HCT116 (cell line): ENCODE measurements at regions not wholly inside any gene's neighbourhood (a gene's known extent, or its start where the extent isn't known, plus 50 kb on each side); places are given as distances from the start of the nearest gene placed in this dataset.

Experiments
- ATAC-seq: fragments of 200-7000 bp; cut with Tn5 transposase; 2 replicates; pipeline ENCODE4 v1.9.1; 2020; ENCODE audit warnings: mild to moderate bottlenecking, moderate library complexity
- BruUV-seq: library from RNA; stranded (reverse); fragments of 400-500 nt; replicated peaks from 2 replicates; lab custom pipeline; 2021; lab: Mats Ljungman, UMichigan
- CTCF ChIA-PET: fragments of 300-600 bp; sonication (Branson Sonifier 250); formaldehyde crosslinking; loops from one replicate; lab custom pipeline; 2021; ENCODE audit warnings: antibody characterized with exemption; lab: Charles Lee
- POLR2A ChIA-PET: fragments of 300-600, 350-600 bp; sonication (Branson Sonifier 250); formaldehyde crosslinking; loops from one replicate; lab custom pipeline; 2021; ENCODE audit warnings: antibody characterized with exemption; lab: Charles Lee
- RAD21 ChIA-PET, 2 experiments: fragments of 300-600 bp; sonication (Branson Sonifier 250); formaldehyde crosslinking; loops; one replicate each; lab custom pipeline; 2023; ENCODE audit warnings: low total read pairs in 2 of 2; ENCODE audit not compliant: uncharacterized antibody in 2 of 2, unreplicated experiment in 2 of 2, low non-redundant PET in 1 of 2; lab: Charles Lee
- DNase-seq: peaks from one replicate; pipeline ENCODE4 v3.0.0-alpha.2; 2010; ENCODE audit warnings: low read depth, low spot score
- H2AFZ ChIP-seq: fragments of 200-600 bp; shearing (Covaris generic), sonication (generic); 2 replicates; pipeline ENCODE4 v1.6.1; 2017; ENCODE audit warnings: low read depth, mixed run types, mixed read lengths, antibody characterized with exemption, low read length; ENCODE audit not compliant: poor library complexity, severe bottlenecking
- H3K27ac ChIP-seq: 2 replicates; pipeline ENCODE4 v1.5.1; 2012; ENCODE audit warnings: low read depth, low read length
- H3K27me3 ChIP-seq: fragments of 200-600 bp; sonication (generic); 2 replicates; pipeline ENCODE4 v1.6.1; 2016; ENCODE audit warnings: mixed run types, low read length, mixed read lengths; ENCODE audit not compliant: insufficient read depth
- H3K36me3 ChIP-seq, 2 experiments: fragments of 200-500 bp in 1 of 2; fragments of 200-600 bp in 1 of 2; sonication (Bioruptor generic) in 1 of 2; sonication (generic) in 1 of 2; 2 replicates each; pipeline versions ENCODE4 v1.5.1 to v1.6.1; 2014 to 2016; ENCODE audit warnings: low read length in 2 of 2, inconsistent platforms in 1 of 2, mixed read lengths in 1 of 2, mixed run types in 1 of 2; ENCODE audit not compliant: insufficient read depth in 2 of 2, control insufficient read depth in 1 of 2
- H3K4me1 ChIP-seq, 2 experiments: fragments of 200-600 bp in 1 of 2; sonication (generic) in 1 of 2; 2 replicates each; pipeline versions ENCODE4 v1.5.1 to v1.6.1; 2012 to 2017; ENCODE audit warnings: low read length in 2 of 2, inconsistent platforms in 1 of 2, mild to moderate bottlenecking in 1 of 2, mixed read lengths in 1 of 2, mixed run types in 1 of 2, moderate library complexity in 1 of 2; ENCODE audit not compliant: insufficient read depth in 2 of 2, control insufficient read depth in 1 of 2
- H3K4me2 ChIP-seq: fragments of 200-600 bp; sonication (generic); 2 replicates; pipeline ENCODE4 v1.6.1; 2017; ENCODE audit warnings: mixed run types, low read length, mixed read lengths
- H3K4me3 ChIP-seq, 2 experiments: fragments of 200-600 bp in 1 of 2; sonication (generic) in 1 of 2; replicated peaks in 1 of 2; 2 replicates each; pipeline ENCODE4 v1.5.1; 2011 to 2016; ENCODE audit warnings: low read length in 2 of 2, control low read depth in 1 of 2, low read depth in 1 of 2, mild to moderate bottlenecking in 1 of 2, mixed read lengths in 1 of 2, mixed run types in 1 of 2
- H3K79me2 ChIP-seq: fragments of 200-600 bp; sonication (generic); 2 replicates; pipeline ENCODE4 v1.6.1; 2017; ENCODE audit warnings: mild to moderate bottlenecking, mixed run types, low read length, moderate library complexity, mixed read lengths; ENCODE audit not compliant: insufficient read depth
- H3K9ac ChIP-seq: fragments of 200-600 bp; sonication (generic); 2 replicates; pipeline ENCODE4 v1.6.1; 2016; ENCODE audit warnings: low read length, mixed read lengths
- H3K9me2 ChIP-seq: fragments of 200-600 bp; sonication (generic), shearing (Covaris generic); 2 replicates; pipeline ENCODE4 v1.6.1; 2017; ENCODE audit warnings: mixed run types, mild to moderate bottlenecking, moderate library complexity; ENCODE audit not compliant: insufficient read depth
- H3K9me3 ChIP-seq, 2 experiments: fragments of 200-500 bp in 1 of 2; fragments of 200-600 bp in 1 of 2; sonication (Bioruptor generic) in 1 of 2; sonication (generic) in 1 of 2; 2 replicates each; pipeline ENCODE4 v1.6.1; 2014 to 2017; ENCODE audit warnings: low read length in 2 of 2, mixed read lengths in 2 of 2, inconsistent platforms in 1 of 2, low read depth in 1 of 2, mild to moderate bottlenecking in 1 of 2, mixed run types in 1 of 2, moderate library complexity in 1 of 2; ENCODE audit not compliant: control insufficient read depth in 1 of 2, insufficient read depth in 1 of 2
- H4K20me1 ChIP-seq: fragments of 200-600 bp; sonication (generic), shearing (Covaris generic); 2 replicates; pipeline ENCODE4 v1.6.1; 2017; ENCODE audit warnings: mixed run types, mild to moderate bottlenecking, moderate library complexity; ENCODE audit not compliant: insufficient read depth
- ATF3 ChIP-seq: IDR thresholded peaks from 2 replicates; pipeline ENCODE4 v1.6.1; 2012
- CTCF ChIP-seq, 3 experiments: fragments of 200-600 bp in 1 of 3; sonication (generic) in 1 of 3; IDR thresholded peaks in 2 of 3; conservative IDR thresholded peaks in 1 of 3; 2 replicates each; pipeline ENCODE4 v1.5.1; 2012 to 2017; ENCODE audit warnings: low read depth in 2 of 3, low read length in 2 of 3, antibody characterized with exemption in 1 of 3, borderline replicate concordance in 1 of 3, control low read depth in 1 of 3, mild to moderate bottlenecking in 1 of 3, mixed read lengths in 1 of 3, mixed run types in 1 of 3, moderate library complexity in 1 of 3; ENCODE audit not compliant: insufficient read depth in 1 of 3
- ELF1 ChIP-seq: IDR thresholded peaks from 2 replicates; pipeline ENCODE4 v1.6.1; 2012; ENCODE audit warnings: low read depth, borderline replicate concordance
- EZH2phosphoT487 ChIP-seq: fragments of 200-600 bp; IDR thresholded peaks from 2 replicates; pipeline ENCODE4 v1.6.1; 2018; ENCODE audit warnings: antibody characterized with exemption, borderline replicate concordance
- FOSL1 ChIP-seq: IDR thresholded peaks from 2 replicates; pipeline ENCODE4 v1.6.1; 2012; ENCODE audit warnings: low read depth
- JUND ChIP-seq: IDR thresholded peaks from 2 replicates; pipeline ENCODE4 v1.6.1; 2012
- POLR2A ChIP-seq: IDR thresholded peaks from 2 replicates; pipeline ENCODE4 v1.7.0; 2011; ENCODE audit warnings: borderline replicate concordance; ENCODE audit not compliant: insufficient read depth, insufficient read length; ENCODE audit errors: extremely low read depth
- POLR2AphosphoS5 ChIP-seq: IDR thresholded peaks from 2 replicates; pipeline ENCODE4 v1.6.1; 2011; ENCODE audit warnings: mild to moderate bottlenecking, low read depth, low read length, moderate library complexity
- RAD21 ChIP-seq: IDR thresholded peaks from 2 replicates; pipeline ENCODE4 v1.6.1; 2012; ENCODE audit warnings: low read depth, mild to moderate bottlenecking
- REST ChIP-seq: IDR thresholded peaks from 2 replicates; pipeline ENCODE4 v1.6.1; 2012; ENCODE audit warnings: low read depth
- SIN3A ChIP-seq: IDR thresholded peaks from 2 replicates; pipeline ENCODE4 v1.6.1; 2012; ENCODE audit warnings: low read depth
- SRF ChIP-seq: IDR thresholded peaks from 2 replicates; pipeline ENCODE4 v1.6.1; 2012; ENCODE audit warnings: low read depth
- TCF7L2 ChIP-seq: IDR thresholded peaks from 2 replicates; pipeline ENCODE4 v1.7.0; 2011; ENCODE audit warnings: borderline replicate concordance, inconsistent platforms; ENCODE audit not compliant: insufficient read depth, insufficient read length; ENCODE audit errors: extremely low read depth
- ZBTB33 ChIP-seq: IDR thresholded peaks from 2 replicates; pipeline ENCODE4 v1.6.1; 2011; ENCODE audit warnings: mild to moderate bottlenecking, low read length, moderate library complexity; ENCODE audit not compliant: insufficient replicate concordance; ENCODE audit errors: extremely low read depth
- ZFX ChIP-seq: fragments of 450-650 bp; IDR thresholded peaks from 2 replicates; pipeline ENCODE4 v1.6.1; 2017
- ZNF274 ChIP-seq: fragments of 200-500 bp; sonication (Bioruptor generic); IDR thresholded peaks from 2 replicates; pipeline ENCODE4 v1.6.1; 2014; ENCODE audit warnings: mild to moderate bottlenecking, low read depth, low read length, inconsistent platforms
- intact Hi-C: fragments of 100-400 bp; cut with micrococcal nuclease; formaldehyde crosslinking; loops from 2 replicates; pipeline ENCODE4 v1.10.0; 2022

GRCh38 chr2:120466704-120467054 lies 120.7 kb downstream of the INHBB start:
- POLR2A ChIA-PET, result no interaction called here
- H3K4me2 ChIP-seq, result no peak overlapping the region

More at GRCh38 chr2:120466704-120467054, 120.7 kb downstream of the INHBB start:
- no peak overlapping the region for H3K9ac ChIP-seq
- peaks cover 0 to 5% of the 10 kb centered on the region in 2 experiments; a peak in 1 of 4 replicates for H3K4me1 ChIP-seq
- H4K20me1 ChIP-seq, result no peaks in the 10 kb centered on the region
- H3K36me3 ChIP-seq, result no peaks in the 10 kb centered on the region
- no peak overlapping the region for H3K27ac ChIP-seq
- H2AFZ ChIP-seq, result no peak overlapping the region
- no peak overlapping the region for H3K4me3 ChIP-seq
- ATAC-seq (no peak), DNase-seq (no peak)
- RAD21 ChIA-PET, result no interaction called here
- TF ChIP-seq REST, result no peak
- no peak for TF ChIP-seq ATF3
- no peak for TF ChIP-seq ZNF274
- no peak for TF ChIP-seq ZFX
- TF ChIP-seq SIN3A, result no peak
- no peak for TF ChIP-seq POLR2A
- TF ChIP-seq TCF7L2, result no peak
- TF ChIP-seq CTCF (IDR thresholded peaks at IDR 0.05 in 2 of 3, conservative IDR thresholded peaks at IDR 0.05 in 1 of 3; ENCODE audit: borderline replicate concordance in 1 of 3, insufficient read depth in 1 of 3, low read depth in 2 of 3, low read length in 2 of 3), result no peak
- TF ChIP-seq ZBTB33, result no peak
- no peak for TF ChIP-seq FOSL1
- no peak for TF ChIP-seq EZH2phosphoT487
- no peak for TF ChIP-seq RAD21
- no peak for TF ChIP-seq ELF1
- TF ChIP-seq SRF, result no peak
- no peak for TF ChIP-seq JUND
- TF ChIP-seq POLR2AphosphoS5, result no peak
- H3K27me3 ChIP-seq, result no peaks in the 10 kb centered on the region
- no peaks in the 10 kb centered on the region for H3K79me2 ChIP-seq
- no peaks in the 10 kb centered on the region for H3K9me2 ChIP-seq
- CTCF ChIA-PET, result no interaction called here
- H3K9me3 ChIP-seq, result no peaks in the 10 kb centered on the region
- BruUV-seq, result no TSS peak
- intact Hi-C loops, result no loop called here
